ENCODE measurements at regions not wholly inside any gene's neighbourhood (a gene's known extent, or its start where the extent isn't known, plus 50 kb on each side); places are given as distances from the start of the nearest gene placed in this dataset.
"Not testable (repeated sequence)": the region's sequence is repeated elsewhere in the genome, so short reads cannot be mapped to it uniquely, and the experiment has no call there.

DNA sequence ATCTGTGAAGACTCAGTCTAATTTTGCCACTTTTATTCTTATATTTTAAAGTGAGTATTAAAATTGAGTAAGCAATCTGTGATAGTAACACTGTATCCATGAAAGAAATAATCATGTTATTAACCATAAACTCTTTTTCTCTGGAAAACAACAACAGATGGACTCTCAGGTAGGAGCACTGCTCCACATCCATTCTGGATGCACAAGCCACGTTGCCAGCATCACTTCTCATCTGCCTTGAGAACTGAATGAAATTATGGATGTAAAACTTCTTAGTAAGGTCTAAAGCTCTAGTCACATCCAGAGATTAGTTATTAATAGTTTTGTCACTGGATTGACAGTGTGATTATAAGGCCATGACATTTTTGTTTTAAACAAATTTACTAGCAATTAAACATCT lies 489.1 kb upstream of the SYT1 start:
- ChIA-PET POLR2A (no interaction called here), CTCF (no interaction called here)
- Histone ChIP-seq H3K36me3 (ENCODE audit: insufficient read depth, low read length) (no peaks in the 10 kb centered on the region), H3K27me3 (ENCODE audit: control insufficient read depth in 1 of 2, insufficient read depth in 2 of 2, low read length in 2 of 2) (no peaks in the 10 kb centered on the region), H3K4me1 (ENCODE audit: insufficient read depth, low read length) (no peaks in the 10 kb centered on the region), H3K4me3 (ENCODE audit: low read length) (no peak overlapping the region), H3K9me3 (ENCODE audit: control insufficient read depth in 1 of 2, insufficient read depth in 1 of 2, low read length in 2 of 2) (peaks cover 0 to 13% of the 10 kb centered on the region in 2 experiments), H3K27ac (ENCODE audit: low read depth in 1 of 2, low read length in 2 of 2) (no peak overlapping the region)
- no peaks in the 10 kb centered on the region for H3K36me3 Mint-ChIP-seq (ENCODE audit: low read depth)
- intact Hi-C loops (cut with DNase I, micrococcal nuclease), result no loop called here
- DNase-seq (no peak), ATAC-seq (ENCODE audit: poor library complexity) (no peak)
- no peaks in the 10 kb centered on the region for H3K4me1 Mint-ChIP-seq (ENCODE audit: low read depth)
- H3K27me3 Mint-ChIP-seq, result no peaks in the 10 kb centered on the region
- H3K27ac Mint-ChIP-seq, result no peak overlapping the region
- TF ChIP-seq CTCF (IDR thresholded peaks at IDR 0.05), result no peak
- H3K4me3 Mint-ChIP-seq, result no peak overlapping the region
- H3K9me3 Mint-ChIP-seq, result peaks cover 11% of the 10 kb centered on the region

DNA sequence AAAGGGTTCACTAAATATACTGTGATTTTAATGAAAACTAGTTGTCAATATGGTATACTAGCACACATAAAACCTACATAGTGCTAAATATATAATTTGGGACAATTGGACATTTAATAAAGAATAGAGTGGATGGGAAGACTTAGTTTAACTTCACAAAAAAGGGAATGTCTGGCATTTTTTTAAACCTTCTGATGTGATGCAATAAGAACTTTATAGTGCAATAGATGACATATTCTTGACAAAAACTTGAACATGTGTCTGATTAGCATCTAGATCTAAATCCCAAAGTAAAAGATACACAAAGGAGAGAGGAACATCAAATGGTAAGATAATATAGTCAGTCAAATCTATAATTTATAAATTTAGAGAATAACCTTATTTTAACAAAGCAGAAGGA lies 488.3 kb upstream of the SYT1 start:
- Mint-ChIP-seq H3K4me1 (ENCODE audit: low read depth) (no peaks in the 10 kb centered on the region), H3K4me3 (no peak overlapping the region), H3K9me3 (peaks cover 9% of the 10 kb centered on the region), H3K27me3 (no peaks in the 10 kb centered on the region), H3K27ac (no peak overlapping the region), H3K36me3 (ENCODE audit: low read depth) (no peaks in the 10 kb centered on the region)
- intact Hi-C loops (cut with DNase I, micrococcal nuclease), result no loop called here
- no peak overlapping the region for H3K4me3 ChIP-seq (ENCODE audit: low read length)
- no peak for TF ChIP-seq CTCF (IDR thresholded peaks at IDR 0.05)
- H3K36me3 ChIP-seq (ENCODE audit: insufficient read depth, low read length), result no peaks in the 10 kb centered on the region
- H3K27ac ChIP-seq (ENCODE audit: low read depth in 1 of 2, low read length in 2 of 2), result no peak overlapping the region
- no peaks in the 10 kb centered on the region for H3K27me3 ChIP-seq (ENCODE audit: control insufficient read depth in 1 of 2, insufficient read depth in 2 of 2, low read length in 2 of 2)
- CTCF ChIA-PET, result no interaction called here
- POLR2A ChIA-PET, result no interaction called here
- ATAC-seq (ENCODE audit: poor library complexity) (no peak), DNase-seq (no peak)
- peaks cover 0 to 13% of the 10 kb centered on the region in 2 experiments for H3K9me3 ChIP-seq (ENCODE audit: control insufficient read depth in 1 of 2, insufficient read depth in 1 of 2, low read length in 2 of 2)
- H3K4me1 ChIP-seq (ENCODE audit: insufficient read depth, low read length), result no peaks in the 10 kb centered on the region

GRCh38 chr12:78379065-78379464 lies 485.5 kb upstream of the SYT1 start:
- H3K36me3 Mint-ChIP-seq (ENCODE audit: low read depth); POLR2A ChIA-PET: not testable (repeated sequence)

GRCh38 chr12:78383414-78383813 lies 481.2 kb upstream of the SYT1 start:
- no peaks in the 10 kb centered on the region for H3K4me1 ChIP-seq (ENCODE audit: insufficient read depth, low read length)
- Mint-ChIP-seq H3K27ac (no peak overlapping the region), H3K36me3 (ENCODE audit: low read depth) (no peaks in the 10 kb centered on the region), H3K27me3 (no peaks in the 10 kb centered on the region), H3K4me3 (no peak overlapping the region), H3K9me3 (peaks cover 4% of the 10 kb centered on the region), H3K4me1 (ENCODE audit: low read depth) (no peaks in the 10 kb centered on the region)
- DNase-seq (no peak), ATAC-seq (ENCODE audit: poor library complexity) (no peak)
- CTCF ChIA-PET, result no interaction called here
- no peaks in the 10 kb centered on the region for H3K36me3 ChIP-seq (ENCODE audit: insufficient read depth, low read length)
- no peak for TF ChIP-seq CTCF (IDR thresholded peaks at IDR 0.05)
- H3K27me3 ChIP-seq (ENCODE audit: control insufficient read depth in 1 of 2, insufficient read depth in 2 of 2, low read length in 2 of 2), result no peaks in the 10 kb centered on the region
- POLR2A ChIA-PET, result no interaction called here
- intact Hi-C loops (cut with DNase I, micrococcal nuclease), result no loop called here
- no peak overlapping the region for H3K27ac ChIP-seq (ENCODE audit: low read depth in 1 of 2, low read length in 2 of 2)
- H3K4me3 ChIP-seq (ENCODE audit: low read length), result no peak overlapping the region
- peaks cover 0 to 5% of the 10 kb centered on the region in 2 experiments for H3K9me3 ChIP-seq (ENCODE audit: control insufficient read depth in 1 of 2, insufficient read depth in 1 of 2, low read length in 2 of 2)

More at GRCh38 chr12:78379065-78379464, 485.5 kb upstream of the SYT1 start:
- H3K4me3 Mint-ChIP-seq; H3K27ac ChIP-seq (ENCODE audit: low read depth in 1 of 2, low read length in 2 of 2); ATAC-seq (ENCODE audit: poor library complexity); H3K4me3 ChIP-seq (ENCODE audit: low read length); H3K9me3 ChIP-seq (ENCODE audit: control insufficient read depth in 1 of 2, insufficient read depth in 1 of 2, low read length in 2 of 2); H3K4me1 ChIP-seq (ENCODE audit: insufficient read depth, low read length); CTCF ChIA-PET; H3K36me3 ChIP-seq (ENCODE audit: insufficient read depth, low read length); H3K27me3 Mint-ChIP-seq; H3K27me3 ChIP-seq (ENCODE audit: control insufficient read depth in 1 of 2, insufficient read depth in 2 of 2, low read length in 2 of 2); H3K27ac Mint-ChIP-seq; DNase-seq; H3K9me3 Mint-ChIP-seq; H3K4me1 Mint-ChIP-seq (ENCODE audit: low read depth); intact Hi-C loops (cut with DNase I, micrococcal nuclease): not testable (repeated sequence)
